GM13977 (cell line): ENCODE measurements at regions not wholly inside any gene's neighbourhood (a gene's known extent, or its start where the extent isn't known, plus 50 kb on each side); places are given as distances from the start of the nearest gene placed in this dataset.

Experiments
- DNase-seq: peaks from one replicate; pipeline ENCODE4 v3.0.0; 2012; ENCODE audit warnings: low spot score
- in situ Hi-C: fragments of 300-500 bp; cut with MboI; formaldehyde crosslinking; loops from one replicate; pipeline ENCODE4 v1.12.0; 2022; ENCODE audit warnings: low sequenced_read_pairs, low pct_unique_long_range_greater_than_20kb, mixed read lengths, inconsistent platforms; ENCODE audit not compliant: unreplicated experiment
- TF ChIP-seq, protein P1 (sequence below): IDR thresholded peaks from 2 replicates; pipeline ENCODE4 v1.5.1; 2012; ENCODE audit warnings: mild to moderate bottlenecking, control low read depth; ENCODE audit not compliant: insufficient read depth; ENCODE audit errors: extremely low read depth, missing control alignments

- TF ChIP-seq, protein P1, sequence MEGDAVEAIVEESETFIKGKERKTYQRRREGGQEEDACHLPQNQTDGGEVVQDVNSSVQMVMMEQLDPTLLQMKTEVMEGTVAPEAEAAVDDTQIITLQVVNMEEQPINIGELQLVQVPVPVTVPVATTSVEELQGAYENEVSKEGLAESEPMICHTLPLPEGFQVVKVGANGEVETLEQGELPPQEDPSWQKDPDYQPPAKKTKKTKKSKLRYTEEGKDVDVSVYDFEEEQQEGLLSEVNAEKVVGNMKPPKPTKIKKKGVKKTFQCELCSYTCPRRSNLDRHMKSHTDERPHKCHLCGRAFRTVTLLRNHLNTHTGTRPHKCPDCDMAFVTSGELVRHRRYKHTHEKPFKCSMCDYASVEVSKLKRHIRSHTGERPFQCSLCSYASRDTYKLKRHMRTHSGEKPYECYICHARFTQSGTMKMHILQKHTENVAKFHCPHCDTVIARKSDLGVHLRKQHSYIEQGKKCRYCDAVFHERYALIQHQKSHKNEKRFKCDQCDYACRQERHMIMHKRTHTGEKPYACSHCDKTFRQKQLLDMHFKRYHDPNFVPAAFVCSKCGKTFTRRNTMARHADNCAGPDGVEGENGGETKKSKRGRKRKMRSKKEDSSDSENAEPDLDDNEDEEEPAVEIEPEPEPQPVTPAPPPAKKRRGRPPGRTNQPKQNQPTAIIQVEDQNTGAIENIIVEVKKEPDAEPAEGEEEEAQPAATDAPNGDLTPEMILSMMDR, result no peak
- DNase-seq, result no peak
- in situ Hi-C loops, result no loop called here
Measured at GRCh38 chr7:32167815-32168214, 97.6 kb upstream of the PDE1C start.

DNA sequence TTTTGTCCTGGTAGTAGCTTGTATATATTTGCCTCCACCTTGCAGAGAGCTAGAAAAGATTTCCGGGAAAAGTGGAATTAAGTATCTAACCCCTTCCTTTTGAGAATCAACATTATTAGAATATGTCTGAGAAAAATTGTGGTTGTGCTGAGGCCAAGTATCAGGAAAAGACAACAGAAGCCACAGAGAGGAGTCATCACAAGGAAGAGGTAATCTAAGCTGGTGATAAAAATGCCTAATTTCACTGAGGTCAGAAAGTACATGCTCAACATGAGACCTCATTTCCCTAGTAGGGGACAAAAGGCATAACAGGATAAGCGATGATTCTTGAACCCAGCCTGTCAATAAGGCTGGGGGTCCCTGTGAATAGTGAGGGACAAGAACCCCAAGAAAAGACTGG, 97.0 kb upstream of the PDE1C start:
- TF ChIP-seq, protein P1, result no peak
- in situ Hi-C loops, result no loop called here
- DNase-seq, result no peak

DNA sequence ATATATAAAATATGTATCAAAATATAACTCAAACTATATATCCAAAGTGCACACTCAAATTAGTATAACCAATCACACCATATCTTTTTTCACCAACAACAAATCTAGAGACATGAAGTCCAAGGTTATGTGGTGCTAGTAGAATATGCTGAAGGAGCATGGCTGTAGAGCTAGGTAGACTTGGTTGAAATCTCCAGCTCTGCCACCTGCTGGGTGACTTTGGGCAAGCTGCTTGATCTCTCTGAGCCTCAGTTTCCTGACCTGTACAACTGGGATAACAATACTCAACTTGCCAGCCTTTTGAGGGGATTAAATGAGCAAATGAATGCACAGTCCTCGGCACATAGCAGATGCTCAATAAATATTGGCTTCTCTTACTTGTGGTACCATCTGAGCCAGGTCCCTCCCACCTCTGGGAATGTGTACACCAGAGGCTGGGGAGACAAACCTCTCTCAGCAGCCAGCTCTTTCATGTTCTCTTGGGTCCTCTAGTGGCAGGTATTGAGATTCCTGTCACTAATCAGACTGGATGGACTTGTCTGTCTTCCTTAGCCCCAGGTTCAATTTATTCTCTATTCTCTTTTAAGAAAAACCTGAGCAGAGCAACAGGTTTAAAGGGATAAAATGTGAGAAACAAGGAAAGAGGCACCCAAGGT, 94.3 kb upstream of the PDE1C start:
- TF ChIP-seq, protein P1, result peak; percentile 31
- in situ Hi-C loops, result no loop called here
- peak; percentile 7 for DNase-seq

GRCh38 chr7:32163896-32164295, 93.7 kb upstream of the PDE1C start:
- TF ChIP-seq, protein P1, result no peak
- in situ Hi-C loops, result no loop called here
- DNase-seq, result no peak

GRCh38 chr7:32163141-32163806, 93.1 kb upstream of the PDE1C start:
- in situ Hi-C loops, result no loop called here
- DNase-seq, result no peak

GRCh38 chr7:32161708-32162107, 91.5 kb upstream of the PDE1C start:
- TF ChIP-seq, protein P1, result no peak
- DNase-seq, result no peak
- in situ Hi-C loops, result no loop called here

More at GRCh38 chr7:32163141-32163806, 93.1 kb upstream of the PDE1C start:
- TF ChIP-seq, protein P1, result no peak
